HCT116 (cell line): ENCODE measurements at regions not wholly inside any gene's neighbourhood (a gene's known extent, or its start where the extent isn't known, plus 50 kb on each side); places are given as distances from the start of the nearest gene placed in this dataset.

ENCODE experiments used
- ATF3 ChIP-seq: IDR thresholded peaks from 2 replicates; pipeline ENCODE4 v1.6.1; 2012
- EGR1 ChIP-seq: IDR thresholded peaks from 2 replicates; pipeline ENCODE4 v1.6.1; 2012; ENCODE audit warnings: low read depth
- EZH2 ChIP-seq: fragments of 200-600 bp; sonication (generic); IDR thresholded peaks from 2 replicates; pipeline ENCODE4 v1.6.1; 2017; ENCODE audit warnings: antibody characterized with exemption, mixed run types
- POLR2A ChIP-seq: IDR thresholded peaks from 2 replicates; pipeline ENCODE4 v1.7.0; 2011; ENCODE audit warnings: borderline replicate concordance; ENCODE audit not compliant: insufficient read depth, insufficient read length; ENCODE audit errors: extremely low read depth
- POLR2AphosphoS5 ChIP-seq: IDR thresholded peaks from 2 replicates; pipeline ENCODE4 v1.6.1; 2011; ENCODE audit warnings: mild to moderate bottlenecking, low read depth, low read length, moderate library complexity
- RAD21 ChIP-seq: IDR thresholded peaks from 2 replicates; pipeline ENCODE4 v1.6.1; 2012; ENCODE audit warnings: low read depth, mild to moderate bottlenecking
- SP1 ChIP-seq: IDR thresholded peaks from 2 replicates; pipeline ENCODE4 v1.6.1; 2012; ENCODE audit warnings: low read depth
- ZBTB33 ChIP-seq: IDR thresholded peaks from 2 replicates; pipeline ENCODE4 v1.6.1; 2011; ENCODE audit warnings: mild to moderate bottlenecking, low read length, moderate library complexity; ENCODE audit not compliant: insufficient replicate concordance; ENCODE audit errors: extremely low read depth
- TF ChIP-seq, protein P1 (sequence below): IDR thresholded peaks from 2 replicates; pipeline ENCODE4 v1.6.1; 2012; ENCODE audit warnings: low read depth
- TF ChIP-seq, protein P2 (sequence below), 3 experiments: fragments of 200-600 bp in 1 of 3; sonication (generic) in 1 of 3; IDR thresholded peaks in 2 of 3; conservative IDR thresholded peaks in 1 of 3; 2 replicates each; pipeline ENCODE4 v1.5.1; 2012 to 2017; ENCODE audit warnings: low read depth in 2 of 3, low read length in 2 of 3, antibody characterized with exemption in 1 of 3, borderline replicate concordance in 1 of 3, control low read depth in 1 of 3, mild to moderate bottlenecking in 1 of 3, mixed read lengths in 1 of 3, mixed run types in 1 of 3, moderate library complexity in 1 of 3; ENCODE audit not compliant: insufficient read depth in 1 of 3

DNA sequence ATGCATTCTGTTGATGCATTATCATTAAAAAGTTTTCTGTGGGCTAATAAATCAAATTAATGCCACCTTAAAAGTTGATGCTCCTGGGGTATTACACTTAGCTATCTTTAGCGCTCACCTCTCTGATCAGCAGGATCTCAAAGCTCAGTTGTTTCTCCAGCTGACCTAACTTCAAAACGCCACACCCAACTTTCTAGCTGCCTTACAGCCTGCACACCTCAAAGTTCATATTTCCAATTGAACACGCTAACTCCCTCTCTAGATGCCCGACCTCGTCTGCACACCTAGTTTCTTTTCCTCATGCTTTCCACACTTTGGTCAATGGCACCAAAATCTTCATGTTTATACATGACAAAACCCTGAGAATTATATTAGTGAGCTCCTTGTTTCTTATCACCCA is 98.2 kb upstream of the AGTR1 start:
- no peak for TF ChIP-seq POLR2A
- TF ChIP-seq ZBTB33, result no peak
- TF ChIP-seq RAD21, result no peak
- TF ChIP-seq, protein P1, sequence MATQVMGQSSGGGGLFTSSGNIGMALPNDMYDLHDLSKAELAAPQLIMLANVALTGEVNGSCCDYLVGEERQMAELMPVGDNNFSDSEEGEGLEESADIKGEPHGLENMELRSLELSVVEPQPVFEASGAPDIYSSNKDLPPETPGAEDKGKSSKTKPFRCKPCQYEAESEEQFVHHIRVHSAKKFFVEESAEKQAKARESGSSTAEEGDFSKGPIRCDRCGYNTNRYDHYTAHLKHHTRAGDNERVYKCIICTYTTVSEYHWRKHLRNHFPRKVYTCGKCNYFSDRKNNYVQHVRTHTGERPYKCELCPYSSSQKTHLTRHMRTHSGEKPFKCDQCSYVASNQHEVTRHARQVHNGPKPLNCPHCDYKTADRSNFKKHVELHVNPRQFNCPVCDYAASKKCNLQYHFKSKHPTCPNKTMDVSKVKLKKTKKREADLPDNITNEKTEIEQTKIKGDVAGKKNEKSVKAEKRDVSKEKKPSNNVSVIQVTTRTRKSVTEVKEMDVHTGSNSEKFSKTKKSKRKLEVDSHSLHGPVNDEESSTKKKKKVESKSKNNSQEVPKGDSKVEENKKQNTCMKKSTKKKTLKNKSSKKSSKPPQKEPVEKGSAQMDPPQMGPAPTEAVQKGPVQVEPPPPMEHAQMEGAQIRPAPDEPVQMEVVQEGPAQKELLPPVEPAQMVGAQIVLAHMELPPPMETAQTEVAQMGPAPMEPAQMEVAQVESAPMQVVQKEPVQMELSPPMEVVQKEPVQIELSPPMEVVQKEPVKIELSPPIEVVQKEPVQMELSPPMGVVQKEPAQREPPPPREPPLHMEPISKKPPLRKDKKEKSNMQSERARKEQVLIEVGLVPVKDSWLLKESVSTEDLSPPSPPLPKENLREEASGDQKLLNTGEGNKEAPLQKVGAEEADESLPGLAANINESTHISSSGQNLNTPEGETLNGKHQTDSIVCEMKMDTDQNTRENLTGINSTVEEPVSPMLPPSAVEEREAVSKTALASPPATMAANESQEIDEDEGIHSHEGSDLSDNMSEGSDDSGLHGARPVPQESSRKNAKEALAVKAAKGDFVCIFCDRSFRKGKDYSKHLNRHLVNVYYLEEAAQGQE, result no peak
- TF ChIP-seq SP1, result no peak
- TF ChIP-seq, protein P2, sequence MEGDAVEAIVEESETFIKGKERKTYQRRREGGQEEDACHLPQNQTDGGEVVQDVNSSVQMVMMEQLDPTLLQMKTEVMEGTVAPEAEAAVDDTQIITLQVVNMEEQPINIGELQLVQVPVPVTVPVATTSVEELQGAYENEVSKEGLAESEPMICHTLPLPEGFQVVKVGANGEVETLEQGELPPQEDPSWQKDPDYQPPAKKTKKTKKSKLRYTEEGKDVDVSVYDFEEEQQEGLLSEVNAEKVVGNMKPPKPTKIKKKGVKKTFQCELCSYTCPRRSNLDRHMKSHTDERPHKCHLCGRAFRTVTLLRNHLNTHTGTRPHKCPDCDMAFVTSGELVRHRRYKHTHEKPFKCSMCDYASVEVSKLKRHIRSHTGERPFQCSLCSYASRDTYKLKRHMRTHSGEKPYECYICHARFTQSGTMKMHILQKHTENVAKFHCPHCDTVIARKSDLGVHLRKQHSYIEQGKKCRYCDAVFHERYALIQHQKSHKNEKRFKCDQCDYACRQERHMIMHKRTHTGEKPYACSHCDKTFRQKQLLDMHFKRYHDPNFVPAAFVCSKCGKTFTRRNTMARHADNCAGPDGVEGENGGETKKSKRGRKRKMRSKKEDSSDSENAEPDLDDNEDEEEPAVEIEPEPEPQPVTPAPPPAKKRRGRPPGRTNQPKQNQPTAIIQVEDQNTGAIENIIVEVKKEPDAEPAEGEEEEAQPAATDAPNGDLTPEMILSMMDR (IDR thresholded peaks at IDR 0.05 in 2 of 3, conservative IDR thresholded peaks at IDR 0.05 in 1 of 3; ENCODE audit: borderline replicate concordance in 1 of 3, insufficient read depth in 1 of 3, low read depth in 2 of 3, low read length in 2 of 3), result no peak
- TF ChIP-seq EGR1, result no peak
- TF ChIP-seq ATF3, result no peak
- no peak for TF ChIP-seq EZH2
- TF ChIP-seq POLR2AphosphoS5, result no peak
